A172 (cell line): ENCODE measurements at regions not wholly inside any gene's neighbourhood (a gene's known extent, or its start where the extent isn't known, plus 50 kb on each side); places are given as distances from the start of the nearest gene placed in this dataset.

Source experiments
- DNase-seq: peaks from one replicate; pipeline ENCODE4 v3.0.0-alpha.2; 2015; ENCODE audit warnings: low spot score

GRCh38 chr13:30107521-30108136, 199.7 kb downstream of the KATNAL1 start:
- peak; percentile 28 for DNase-seq

DNA sequence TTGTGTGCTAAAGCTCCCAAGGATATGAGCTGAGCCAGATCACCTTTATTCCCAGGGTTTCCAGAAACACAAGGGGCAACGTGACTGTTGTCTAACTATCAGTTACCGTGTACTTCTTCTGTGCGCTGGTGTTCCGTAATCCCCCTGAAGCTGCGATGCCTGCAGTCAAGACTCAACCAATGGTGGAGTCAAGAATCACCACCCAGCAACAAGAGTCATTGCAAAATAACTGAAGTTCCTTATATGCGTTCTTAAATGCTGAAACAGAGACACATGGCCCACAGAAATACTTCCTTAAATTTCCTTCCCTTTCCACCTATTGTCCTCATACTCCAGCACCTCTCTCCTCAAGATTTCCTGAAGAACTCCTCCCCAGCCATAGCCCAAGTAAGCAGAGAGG, 200.2 kb downstream of the KATNAL1 start:
- no peak for DNase-seq

- no peak for DNase-seq
Observed at GRCh38 chr13:30105381-30105780, 202.0 kb downstream of the KATNAL1 start.

- DNase-seq, result no peak
Observed at GRCh38 chr13:30103161-30103840, 204.1 kb downstream of the KATNAL1 start.

GRCh38 chr13:30100226-30100625, 207.1 kb downstream of the KATNAL1 start:
- DNase-seq, result no peak

- no peak for DNase-seq
Observed at GRCh38 chr13:30097701-30098100, 209.7 kb downstream of the KATNAL1 start.

GRCh38 chr13:30097089-30097488, 210.3 kb downstream of the KATNAL1 start:
- DNase-seq, result no peak

GRCh38 chr13:30094015-30094414, 213.3 kb downstream of the KATNAL1 start:
- no peak for DNase-seq

- DNase-seq, result no peak
Observed at GRCh38 chr13:30093236-30093635, 214.1 kb downstream of the KATNAL1 start.

DNA sequence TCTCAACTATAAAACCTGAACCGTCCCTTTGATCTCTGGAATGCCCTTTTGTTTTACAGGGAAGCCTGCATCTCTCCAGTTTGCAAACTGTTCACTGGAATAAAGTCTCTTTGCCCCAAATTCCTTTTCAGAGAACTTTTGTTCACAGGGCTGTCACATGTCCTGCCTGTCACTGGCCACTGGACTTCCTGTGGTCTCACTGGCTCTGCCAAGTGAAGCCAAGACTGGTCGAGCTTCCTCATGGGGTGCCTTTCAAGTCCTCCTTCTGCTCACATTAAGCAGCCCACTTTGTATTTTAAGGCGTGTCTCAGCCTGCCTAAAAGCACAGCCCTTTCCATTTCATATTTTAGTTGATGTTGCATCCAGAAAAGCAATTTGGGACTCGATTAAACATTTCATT, 215.7 kb downstream of the KATNAL1 start:
- DNase-seq, result no peak

DNA sequence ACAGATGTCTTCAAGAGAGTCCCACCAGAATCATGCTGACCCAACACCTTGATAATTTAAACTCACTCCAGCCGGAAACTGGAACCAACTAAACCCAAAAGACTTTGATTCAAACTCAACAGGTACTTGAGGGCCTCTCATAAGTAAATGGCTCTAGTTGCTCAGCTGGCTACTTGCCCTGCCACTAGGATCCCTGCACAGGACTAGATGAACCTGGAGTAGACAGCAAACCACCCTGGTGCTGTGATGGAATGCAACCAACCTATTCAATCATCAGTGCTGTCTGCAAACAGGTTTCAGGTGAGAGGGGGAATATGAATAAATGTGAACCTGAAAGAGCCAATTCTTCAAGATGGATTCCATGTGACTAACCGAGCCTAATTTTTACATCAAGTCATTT, 216.3 kb downstream of the KATNAL1 start:
- no peak for DNase-seq

DNA sequence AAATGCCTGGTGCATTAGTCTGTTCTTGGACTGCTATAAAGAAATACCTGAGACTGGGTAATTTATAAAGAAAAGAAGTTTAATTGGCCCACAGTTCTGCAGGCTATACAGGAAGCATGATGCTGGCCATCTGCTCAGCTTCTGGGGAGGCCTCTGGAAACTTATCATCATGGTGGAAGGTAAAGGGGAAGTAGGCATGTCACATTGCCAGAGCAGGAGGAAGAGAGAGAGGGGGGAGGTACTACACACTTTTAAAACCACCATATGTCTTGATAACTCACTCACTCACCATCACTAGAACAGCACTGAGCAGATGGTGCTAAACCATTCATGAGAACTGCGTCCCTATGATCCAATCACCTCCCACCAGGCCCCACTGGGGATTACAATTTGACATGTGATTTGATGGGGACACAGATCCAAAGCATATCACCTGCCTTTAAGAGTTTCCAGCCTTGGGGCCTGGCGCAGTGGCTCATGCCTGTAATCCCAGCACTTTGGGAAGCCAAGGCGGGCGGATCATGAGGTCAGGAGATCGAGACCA, 219.0 kb downstream of the KATNAL1 start:
- no peak for DNase-seq

DNA sequence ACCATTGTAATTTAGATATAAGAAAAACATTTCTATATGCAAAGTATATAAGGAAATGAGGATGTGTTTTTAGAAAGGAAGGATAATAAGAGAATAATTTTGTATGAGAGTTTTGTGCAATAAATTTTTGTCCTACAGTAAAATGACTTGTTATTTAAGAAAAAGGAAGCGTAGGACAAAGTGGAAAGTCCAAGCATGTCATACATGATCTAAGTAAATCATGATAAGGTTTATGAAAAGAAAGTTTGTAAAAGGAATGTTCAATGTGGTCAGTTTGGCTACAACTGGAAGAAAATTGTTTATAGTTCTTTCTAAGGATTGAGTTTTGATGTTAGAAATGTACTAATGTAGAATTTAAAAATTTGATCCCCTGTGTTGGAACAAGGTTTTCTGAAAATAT, 222.3 kb downstream of the KATNAL1 start:
- DNase-seq, result no peak

DNA sequence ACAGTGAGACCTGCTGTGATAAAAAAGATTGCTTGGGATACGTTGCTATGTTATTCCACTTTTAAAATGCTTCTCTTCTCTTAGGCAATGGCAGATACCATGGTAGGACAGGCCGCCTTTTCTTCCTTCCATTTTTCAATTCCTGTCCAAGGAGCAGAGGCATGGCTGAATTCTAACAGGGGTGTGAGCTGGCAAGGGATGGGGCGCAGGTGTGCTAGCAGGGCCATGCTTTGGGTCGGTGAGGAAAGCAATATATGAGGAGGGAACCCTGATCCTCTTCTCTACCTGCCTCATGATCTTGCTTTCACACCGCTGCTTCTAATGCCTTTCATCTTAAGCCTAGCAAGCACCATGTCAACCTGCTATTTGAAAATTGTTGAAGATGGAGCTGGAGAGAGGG, 225.0 kb downstream of the KATNAL1 start:
- DNase-seq, result no peak

- DNase-seq, result no peak
Observed at GRCh38 chr13:30081331-30081730, 226.0 kb downstream of the KATNAL1 start.

DNA sequence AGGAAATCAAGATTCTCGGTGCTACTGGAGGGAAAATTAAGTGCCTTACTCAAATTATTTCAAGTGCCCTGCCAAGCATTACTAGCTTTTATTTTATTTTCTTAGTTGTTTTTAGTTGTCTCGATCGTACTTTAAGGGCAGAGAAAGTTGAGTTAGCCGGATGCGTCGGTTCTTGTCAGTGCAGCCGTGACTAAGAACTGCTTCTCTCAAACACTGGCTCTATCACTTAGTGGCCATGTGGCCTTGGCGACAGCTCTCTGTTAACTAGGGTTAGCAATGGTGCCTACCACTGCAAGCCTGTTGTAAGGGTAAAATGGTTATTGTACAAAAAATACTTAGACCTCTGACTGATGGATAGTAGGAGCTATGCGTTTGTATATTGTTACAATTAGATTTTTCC, 227.8 kb downstream of the KATNAL1 start:
- no peak for DNase-seq

DNA sequence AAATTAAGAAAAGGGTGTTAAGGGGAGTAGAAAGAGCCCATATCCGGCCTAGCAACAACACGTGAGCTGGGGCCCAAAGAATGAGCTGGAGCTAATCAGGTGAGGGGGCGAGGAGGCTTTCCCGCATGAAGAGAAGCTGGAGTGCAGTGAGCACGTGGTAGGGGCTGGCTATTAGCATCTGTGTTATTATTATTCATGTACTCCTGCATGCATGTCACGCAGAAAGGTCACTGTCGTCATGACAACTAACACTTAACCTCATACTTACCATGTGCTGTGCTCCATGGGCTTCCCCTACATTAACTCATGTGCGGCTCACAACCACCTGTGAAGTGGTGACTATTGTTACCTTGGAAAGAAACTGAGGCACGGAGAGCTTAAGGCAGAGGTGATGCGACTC, 227.6 kb upstream of the UBL3 start:
- no peak for DNase-seq

DNA sequence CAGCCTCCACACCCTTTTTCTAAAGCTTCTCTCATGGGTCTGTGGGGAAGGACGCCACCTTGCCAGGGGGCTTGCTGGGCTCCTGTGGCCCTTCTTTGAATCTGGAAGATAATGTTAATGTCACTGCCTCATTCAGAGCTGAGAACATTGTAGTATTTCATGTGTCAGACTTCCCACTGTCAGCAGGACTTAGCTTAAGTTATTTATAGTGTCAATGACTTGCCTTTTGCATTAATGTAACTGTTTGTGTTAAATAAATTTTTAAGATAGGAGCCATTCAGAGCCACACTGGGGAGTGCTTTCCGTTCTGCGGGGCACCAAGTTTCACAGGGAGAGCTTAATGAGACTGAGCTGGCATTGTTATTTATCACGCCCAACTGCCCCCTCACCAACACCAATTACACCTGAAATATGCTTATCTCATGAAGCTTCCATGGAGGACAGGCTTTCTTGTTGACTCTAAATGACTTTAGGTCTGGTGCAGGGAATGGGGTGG, 226.9 kb upstream of the UBL3 start:
- DNase-seq, result no peak

DNA sequence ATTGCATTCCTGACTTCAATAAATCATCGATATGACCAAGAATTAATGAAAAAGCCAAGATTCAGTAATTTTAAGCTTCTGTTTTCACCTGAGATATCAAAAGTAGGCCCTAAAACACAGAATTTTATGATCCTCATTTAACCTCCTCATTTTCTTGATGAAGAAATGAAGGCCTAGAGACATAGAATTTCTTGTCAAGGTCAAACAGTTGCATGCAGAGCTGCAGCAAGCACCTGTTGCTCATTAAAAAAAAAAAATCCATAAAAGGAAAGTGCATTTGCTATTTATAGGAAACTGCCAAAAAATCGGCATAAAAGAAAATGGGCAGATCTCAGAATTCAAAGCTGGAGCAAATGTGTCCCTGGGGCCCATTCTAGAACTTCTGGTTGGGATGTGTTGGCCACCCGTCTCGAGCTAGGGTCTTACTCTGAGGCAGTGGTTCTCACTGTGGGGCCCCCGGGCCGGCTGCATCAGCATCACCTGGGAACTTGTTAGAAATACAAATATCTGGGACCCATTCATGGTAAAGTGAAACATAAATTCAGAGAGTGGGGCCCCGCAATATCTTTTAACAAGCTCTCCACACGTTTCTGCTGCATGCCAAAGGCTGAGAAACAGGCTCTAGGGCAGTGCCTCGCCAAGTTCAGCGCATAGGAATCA, 224.7 kb upstream of the UBL3 start:
- no peak for DNase-seq

DNA sequence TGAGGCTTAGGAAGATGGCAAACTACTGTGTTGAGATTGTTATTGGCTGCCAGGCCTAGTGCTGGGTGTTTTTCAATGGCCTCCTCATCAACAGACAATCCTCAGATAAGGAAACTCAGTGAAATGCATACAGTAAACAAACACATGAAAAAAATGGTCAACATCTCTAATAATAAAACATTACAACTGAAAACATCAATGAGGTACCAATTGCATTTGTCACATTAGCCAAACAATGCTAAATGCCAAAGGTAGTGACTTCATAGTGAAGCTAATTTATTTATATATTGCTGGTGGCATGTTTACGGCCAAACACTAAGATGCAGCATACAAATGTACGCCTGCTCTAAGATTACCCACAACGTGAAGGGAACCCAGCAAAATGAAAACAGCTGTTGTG, 224.0 kb upstream of the UBL3 start:
- no peak for DNase-seq

DNA sequence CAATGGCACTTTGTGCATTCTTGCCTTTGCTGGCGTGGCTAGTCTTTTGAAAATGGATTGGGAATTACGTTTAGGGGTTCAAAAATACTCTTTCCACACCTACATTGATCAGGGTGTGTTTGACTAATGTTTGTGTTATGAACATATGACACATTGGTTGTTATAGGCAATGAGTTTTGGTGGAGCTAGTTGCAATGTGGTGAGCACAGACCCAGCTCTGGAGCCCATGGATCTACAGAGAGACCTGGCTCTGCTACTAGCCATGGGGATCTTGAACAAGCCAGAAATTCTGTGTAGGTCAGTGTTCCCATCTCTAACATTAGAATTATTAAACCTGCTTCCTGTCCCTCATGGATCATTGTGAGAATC, 222.4 kb upstream of the UBL3 start:
- no peak for DNase-seq

- no peak for DNase-seq
Observed at GRCh38 chr13:30071969-30072817, 221.8 kb upstream of the UBL3 start.
